Fibroblast of pulmonary artery (primary cell): ENCODE measurements at regions not wholly inside any gene's neighbourhood (a gene's known extent, or its start where the extent isn't known, plus 50 kb on each side); places are given as distances from the start of the nearest gene placed in this dataset.

ENCODE experiments used
- DNase-seq: peaks from one replicate; pipeline ENCODE4 v3.0.0-alpha.2; 2010; ENCODE audit warnings: low read depth
- H3K4me3 ChIP-seq: replicated peaks from 2 replicates; pipeline ENCODE4 v1.5.1; 2011; ENCODE audit warnings: low read depth, mild to moderate bottlenecking, control low read depth, low read length, moderate library complexity
- TF ChIP-seq, protein P1 (sequence below): IDR thresholded peaks from 2 replicates; pipeline ENCODE4 v1.5.1; 2011; ENCODE audit warnings: mild to moderate bottlenecking, control low read depth, low read length, inconsistent platforms; ENCODE audit errors: missing control alignments

GRCh38 chr2:222038067-222038802 lies 260.6 kb downstream of the PAX3 start:
- no peak overlapping the region for H3K4me3 ChIP-seq
- TF ChIP-seq, protein P1, sequence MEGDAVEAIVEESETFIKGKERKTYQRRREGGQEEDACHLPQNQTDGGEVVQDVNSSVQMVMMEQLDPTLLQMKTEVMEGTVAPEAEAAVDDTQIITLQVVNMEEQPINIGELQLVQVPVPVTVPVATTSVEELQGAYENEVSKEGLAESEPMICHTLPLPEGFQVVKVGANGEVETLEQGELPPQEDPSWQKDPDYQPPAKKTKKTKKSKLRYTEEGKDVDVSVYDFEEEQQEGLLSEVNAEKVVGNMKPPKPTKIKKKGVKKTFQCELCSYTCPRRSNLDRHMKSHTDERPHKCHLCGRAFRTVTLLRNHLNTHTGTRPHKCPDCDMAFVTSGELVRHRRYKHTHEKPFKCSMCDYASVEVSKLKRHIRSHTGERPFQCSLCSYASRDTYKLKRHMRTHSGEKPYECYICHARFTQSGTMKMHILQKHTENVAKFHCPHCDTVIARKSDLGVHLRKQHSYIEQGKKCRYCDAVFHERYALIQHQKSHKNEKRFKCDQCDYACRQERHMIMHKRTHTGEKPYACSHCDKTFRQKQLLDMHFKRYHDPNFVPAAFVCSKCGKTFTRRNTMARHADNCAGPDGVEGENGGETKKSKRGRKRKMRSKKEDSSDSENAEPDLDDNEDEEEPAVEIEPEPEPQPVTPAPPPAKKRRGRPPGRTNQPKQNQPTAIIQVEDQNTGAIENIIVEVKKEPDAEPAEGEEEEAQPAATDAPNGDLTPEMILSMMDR = peak; percentile 26
- DNase-seq = peak; percentile 9

- H3K4me3 ChIP-seq = no peak overlapping the region
- TF ChIP-seq, protein P1 = no peak
- no peak for DNase-seq
Measured at GRCh38 chr2:222037211-222037610, 261.6 kb downstream of the PAX3 start.

DNA sequence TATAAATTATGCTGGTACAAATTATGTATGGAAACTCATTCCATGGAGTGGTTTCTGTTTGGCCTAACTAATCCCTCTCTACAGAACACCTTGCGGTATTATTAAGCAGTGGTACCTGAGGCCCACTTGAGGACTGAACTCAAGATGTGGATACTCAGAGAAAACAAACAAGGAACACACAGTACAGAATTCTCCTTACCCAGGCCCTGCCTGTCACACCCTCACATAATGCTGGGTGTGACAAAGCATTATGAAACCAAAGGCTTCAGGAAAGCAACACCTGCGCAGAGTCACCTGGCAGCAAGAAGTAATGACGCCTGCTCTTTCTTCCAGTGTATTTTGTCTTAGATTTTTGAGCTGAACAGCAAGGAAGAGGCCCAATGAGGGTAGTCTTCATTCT lies 264.7 kb downstream of the PAX3 start:
- TF ChIP-seq, protein P1 = no peak
- DNase-seq = no peak
- H3K4me3 ChIP-seq = no peak overlapping the region

- peak; percentile 7 for DNase-seq
- no peak overlapping the region for H3K4me3 ChIP-seq
- TF ChIP-seq, protein P1 = no peak
Measured at GRCh38 chr2:222033541-222033940, 265.3 kb downstream of the PAX3 start.

- no peak overlapping the region for H3K4me3 ChIP-seq
- no peak for DNase-seq
- TF ChIP-seq, protein P1 = no peak
Measured at GRCh38 chr2:222025881-222026271, 272.9 kb downstream of the PAX3 start.

DNA sequence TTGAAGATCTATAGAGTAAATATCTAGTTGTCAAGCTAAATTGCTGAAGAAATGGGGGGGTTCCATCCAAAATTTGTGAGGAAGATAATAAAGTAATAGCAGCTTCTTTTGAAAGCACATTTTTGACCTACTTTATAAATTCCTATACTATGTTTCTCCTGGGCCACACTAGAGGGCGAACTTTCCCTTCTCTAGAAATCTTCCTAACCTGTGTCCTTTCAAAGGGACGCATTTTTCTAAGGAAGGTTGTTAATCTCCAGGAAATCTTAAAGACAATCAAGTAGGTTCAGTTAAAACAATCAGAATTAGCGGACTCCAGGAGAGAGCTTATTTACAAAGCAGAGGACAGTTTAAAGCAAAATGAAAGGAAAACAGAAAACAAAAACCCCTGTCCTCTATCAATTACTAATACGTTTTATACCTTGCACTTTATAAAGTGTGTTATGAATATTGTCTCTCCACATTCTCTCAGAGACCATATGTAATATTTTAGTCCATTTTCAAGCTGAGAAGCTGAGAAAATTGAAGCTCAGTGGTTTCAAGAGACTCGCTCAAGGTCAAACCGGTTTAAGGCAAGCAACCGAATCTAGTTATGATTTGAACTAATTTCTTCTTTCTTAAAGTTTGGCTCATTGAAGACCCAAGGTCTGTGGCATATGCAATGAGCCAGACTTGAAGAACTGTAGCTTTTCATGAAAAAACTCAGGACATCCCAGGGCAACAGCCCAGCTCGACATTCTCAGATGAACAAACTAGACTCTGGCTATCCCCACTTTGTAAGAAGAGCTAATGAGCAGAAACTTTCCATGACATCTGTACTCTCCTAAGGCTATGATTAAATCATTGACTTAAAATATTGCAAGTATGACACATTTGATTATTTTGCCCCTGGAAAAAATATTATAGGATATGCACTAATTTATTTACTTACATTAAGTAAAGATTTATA lies 273.6 kb downstream of the PAX3 start:
- TF ChIP-seq, protein P1 = peak; percentile 73
- H3K4me3 ChIP-seq = no peak overlapping the region
- DNase-seq = peak; percentile 55
